ENCODE measurements at regions not wholly inside any gene's neighbourhood (a gene's known extent, or its start where the extent isn't known, plus 50 kb on each side); places are given as distances from the start of the nearest gene placed in this dataset.

- no peak for DNase-seq (ENCODE audit: low spot score)
Observed at GRCh38 chr7:25626451-25627131, 398.3 kb upstream of the NPVF start.

GRCh38 chr7:25628446-25628845, 400.2 kb upstream of the NPVF start:
- no peak for DNase-seq (ENCODE audit: low spot score)

- DNase-seq (ENCODE audit: low spot score) = no peak
Observed at GRCh38 chr7:25632616-25633015, 404.3 kb upstream of the NPVF start.

- no peak for DNase-seq (ENCODE audit: low spot score)
Observed at GRCh38 chr7:25633426-25634036, 405.2 kb upstream of the NPVF start.

- no peak for DNase-seq (ENCODE audit: low spot score)
Observed at GRCh38 chr7:25636168-25636567, 407.9 kb upstream of the NPVF start.

GRCh38 chr7:25636871-25637283, 408.6 kb upstream of the NPVF start:
- no peak for DNase-seq (ENCODE audit: low spot score)

- DNase-seq (ENCODE audit: low spot score) = no peak
Observed at GRCh38 chr7:25638068-25638467, 409.8 kb upstream of the NPVF start.

- DNase-seq (ENCODE audit: low spot score) = no peak
Observed at GRCh38 chr7:25638590-25639244, 410.4 kb upstream of the NPVF start.

- no peak for DNase-seq (ENCODE audit: low spot score)
Observed at GRCh38 chr7:25642849-25643248, 414.6 kb upstream of the NPVF start.

GRCh38 chr7:25643286-25643685, 415.0 kb upstream of the NPVF start:
- DNase-seq (ENCODE audit: low spot score) = no peak

- no peak for DNase-seq (ENCODE audit: low spot score)
Observed at GRCh38 chr7:25643770-25644394, 415.6 kb upstream of the NPVF start.

GRCh38 chr7:25646726-25647413, 418.6 kb upstream of the NPVF start:
- DNase-seq (ENCODE audit: low spot score) = no peak

- no peak for DNase-seq (ENCODE audit: low spot score)
Observed at GRCh38 chr7:25647872-25648271, 419.6 kb upstream of the NPVF start.

- no peak for DNase-seq (ENCODE audit: low spot score)
Observed at GRCh38 chr7:25652366-25652765, 424.1 kb upstream of the NPVF start.

- no peak for DNase-seq (ENCODE audit: low spot score)
Observed at GRCh38 chr7:25653384-25653783, 425.1 kb upstream of the NPVF start.

GRCh38 chr7:25656071-25656470, 427.8 kb upstream of the NPVF start:
- DNase-seq (ENCODE audit: low spot score) = no peak

GRCh38 chr7:25656581-25657026, 428.3 kb upstream of the NPVF start:
- no peak for DNase-seq (ENCODE audit: low spot score)

- no peak for DNase-seq (ENCODE audit: low spot score)
Observed at GRCh38 chr7:25658375-25658774, 430.1 kb upstream of the NPVF start.

- no peak for DNase-seq (ENCODE audit: low spot score)
Observed at GRCh38 chr7:25659841-25660240, 431.6 kb upstream of the NPVF start.

GRCh38 chr7:25662841-25663800, 434.8 kb upstream of the NPVF start:
- DNase-seq (ENCODE audit: low spot score) = no peak

- no peak for DNase-seq (ENCODE audit: low spot score)
Observed at GRCh38 chr7:25663877-25664276, 435.6 kb upstream of the NPVF start.
